Upper lobe of right lung (tissue), 1 donor: ENCODE measurements at regions not wholly inside any gene's neighbourhood (a gene's known extent, or its start where the extent isn't known, plus 50 kb on each side); places are given as distances from the start of the nearest gene placed in this dataset.

ENCODE experiments used
- ATAC-seq: fragments of 200-7000 bp; cut with Tn5 transposase; one replicate; pipeline ENCODE4 v1.9.1; 2020; ENCODE audit warnings: mild to moderate bottlenecking, moderate library complexity
- DNase-seq: peaks from one replicate; pipeline ENCODE4 v3.0.0-alpha.2; 2020
- H3K27ac ChIP-seq: fragments of 200-600 bp; one replicate; pipeline ENCODE4 v1.8.0; 2022
- H3K27me3 ChIP-seq: fragments of 200-600 bp; one replicate; pipeline ENCODE4 v1.8.0; 2022; ENCODE audit warnings: mild to moderate bottlenecking
- H3K36me3 ChIP-seq: fragments of 200-600 bp; one replicate; pipeline ENCODE4 v1.8.0; 2022
- H3K4me1 ChIP-seq: fragments of 200-600 bp; one replicate; pipeline ENCODE4 v1.8.0; 2022
- H3K4me3 ChIP-seq: fragments of 200-600 bp; one replicate; pipeline ENCODE4 v1.8.0; 2022; ENCODE audit warnings: mild to moderate bottlenecking
- H3K9me3 ChIP-seq: fragments of 200-600 bp; one replicate; pipeline ENCODE4 v1.8.0; 2022
- intact Hi-C: fragments of 100-400 bp; cut with DNase I; formaldehyde crosslinking; loops from one replicate; pipeline ENCODE4 v1.11.0; 2022
- TF ChIP-seq, protein P1 (sequence below): fragments of 200-600 bp; IDR thresholded peaks from one replicate; pipeline ENCODE4 v1.8.0; 2022; ENCODE audit warnings: antibody characterized with exemption
- donor health status: DM: no; HTN: yes; CAD: no; lungs with severe emphysema.

DNA sequence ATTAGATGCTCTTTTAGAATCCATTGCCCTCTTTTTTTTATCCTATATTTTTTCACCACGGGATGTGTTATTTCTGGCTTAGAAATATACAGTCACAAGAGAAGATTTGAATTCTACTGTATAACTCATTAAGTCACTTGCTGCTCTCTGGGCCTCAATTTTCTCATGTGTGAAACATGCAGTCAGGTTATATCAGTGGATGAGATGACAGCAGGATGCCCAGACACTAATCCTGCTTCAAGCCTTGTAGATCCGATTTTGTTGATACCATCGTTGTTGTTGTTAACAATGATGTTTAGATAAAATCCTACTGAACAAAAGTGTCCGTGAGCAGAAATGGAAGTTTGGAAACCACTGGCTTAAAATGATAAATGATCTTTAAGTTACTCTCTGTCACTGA lies 421.9 kb upstream of the DMAC1 start:
- Histone ChIP-seq H3K4me1 (no peaks in the 10 kb centered on the region), H3K36me3 (no peaks in the 10 kb centered on the region), H3K27ac (no peak overlapping the region), H3K27me3 (no peaks in the 10 kb centered on the region), H3K9me3 (no peaks in the 10 kb centered on the region), H3K4me3 (no peak overlapping the region)
- intact Hi-C loops: no loop called here
- DNase-seq: no peak
- no peak for ATAC-seq
- TF ChIP-seq, protein P1, sequence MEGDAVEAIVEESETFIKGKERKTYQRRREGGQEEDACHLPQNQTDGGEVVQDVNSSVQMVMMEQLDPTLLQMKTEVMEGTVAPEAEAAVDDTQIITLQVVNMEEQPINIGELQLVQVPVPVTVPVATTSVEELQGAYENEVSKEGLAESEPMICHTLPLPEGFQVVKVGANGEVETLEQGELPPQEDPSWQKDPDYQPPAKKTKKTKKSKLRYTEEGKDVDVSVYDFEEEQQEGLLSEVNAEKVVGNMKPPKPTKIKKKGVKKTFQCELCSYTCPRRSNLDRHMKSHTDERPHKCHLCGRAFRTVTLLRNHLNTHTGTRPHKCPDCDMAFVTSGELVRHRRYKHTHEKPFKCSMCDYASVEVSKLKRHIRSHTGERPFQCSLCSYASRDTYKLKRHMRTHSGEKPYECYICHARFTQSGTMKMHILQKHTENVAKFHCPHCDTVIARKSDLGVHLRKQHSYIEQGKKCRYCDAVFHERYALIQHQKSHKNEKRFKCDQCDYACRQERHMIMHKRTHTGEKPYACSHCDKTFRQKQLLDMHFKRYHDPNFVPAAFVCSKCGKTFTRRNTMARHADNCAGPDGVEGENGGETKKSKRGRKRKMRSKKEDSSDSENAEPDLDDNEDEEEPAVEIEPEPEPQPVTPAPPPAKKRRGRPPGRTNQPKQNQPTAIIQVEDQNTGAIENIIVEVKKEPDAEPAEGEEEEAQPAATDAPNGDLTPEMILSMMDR: no peak

DNA sequence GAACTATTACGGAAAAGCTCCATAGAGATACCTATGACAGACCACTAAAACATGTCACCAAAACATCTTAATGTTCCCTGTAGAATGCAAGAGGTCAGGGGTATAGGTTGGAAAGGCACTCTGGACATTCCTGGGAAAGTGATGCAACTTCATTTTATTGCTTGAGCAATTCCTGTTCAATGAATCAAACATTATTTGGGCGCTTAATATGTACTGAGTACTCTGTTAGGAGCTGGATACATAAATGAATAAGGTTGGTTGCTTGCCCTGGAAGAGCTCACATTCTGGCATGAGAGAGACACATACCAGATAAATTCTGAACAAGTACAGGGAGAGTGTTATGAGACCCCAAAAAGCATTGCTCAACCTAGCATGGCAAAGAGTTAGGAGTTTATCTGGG lies 408.9 kb upstream of the DMAC1 start:
- TF ChIP-seq, protein P1: no peak
- no peak for DNase-seq
- H3K27ac ChIP-seq: no peak overlapping the region
- no peaks in the 10 kb centered on the region for H3K9me3 ChIP-seq
- no peak for ATAC-seq
- H3K27me3 ChIP-seq: no peaks in the 10 kb centered on the region
- no peak overlapping the region for H3K4me3 ChIP-seq
- no peaks in the 10 kb centered on the region for H3K36me3 ChIP-seq
- H3K4me1 ChIP-seq: no peaks in the 10 kb centered on the region
- intact Hi-C loops: no loop called here

DNA sequence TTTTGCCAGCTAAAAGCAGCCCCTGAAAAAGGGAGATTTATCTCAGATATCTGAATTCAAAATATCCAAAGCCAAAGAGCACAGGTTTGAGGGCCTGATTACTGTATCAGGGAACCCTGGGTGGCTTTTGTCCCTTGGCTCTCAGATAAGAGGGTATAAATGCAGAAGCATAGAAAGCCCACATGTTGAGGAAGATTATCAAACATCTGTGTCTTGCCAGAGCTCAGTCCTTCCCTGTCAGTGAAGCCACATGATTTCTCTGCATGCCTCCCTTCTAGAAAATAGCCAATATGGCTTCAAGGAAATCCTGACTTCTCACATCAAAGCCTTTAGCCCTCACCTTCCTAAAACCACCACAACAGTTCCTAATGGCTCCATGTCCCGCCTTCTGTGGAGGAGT lies 408.0 kb upstream of the DMAC1 start:
- H3K36me3 ChIP-seq: no peaks in the 10 kb centered on the region
- intact Hi-C loops: no loop called here
- TF ChIP-seq, protein P1: no peak
- no peak for ATAC-seq
- no peak for DNase-seq
- H3K27ac ChIP-seq: no peak overlapping the region
- H3K9me3 ChIP-seq: no peaks in the 10 kb centered on the region
- no peaks in the 10 kb centered on the region for H3K27me3 ChIP-seq
- no peak overlapping the region for H3K4me3 ChIP-seq
- no peaks in the 10 kb centered on the region for H3K4me1 ChIP-seq

DNA sequence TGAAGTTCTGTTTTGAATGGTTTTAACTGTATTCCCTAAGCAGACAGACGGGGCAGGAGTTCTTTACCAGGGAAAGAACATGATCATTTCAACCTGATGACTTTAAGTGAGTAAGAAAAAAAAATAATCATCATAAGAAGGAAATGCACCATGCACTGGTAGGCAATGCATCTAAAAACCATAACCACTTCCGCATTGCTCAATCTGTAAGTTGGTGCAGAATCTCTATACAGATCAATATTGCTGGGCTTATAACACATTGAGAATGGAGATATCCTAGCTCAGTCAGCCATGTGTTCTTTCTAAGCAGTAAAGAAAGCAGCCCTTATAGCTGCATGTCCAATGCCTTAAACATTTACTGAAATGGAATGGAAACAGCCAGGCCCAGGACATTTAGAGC lies 407.1 kb upstream of the DMAC1 start:
- H3K36me3 ChIP-seq: no peaks in the 10 kb centered on the region
- no peak for ATAC-seq
- intact Hi-C loops: no loop called here
- no peak overlapping the region for H3K27ac ChIP-seq
- TF ChIP-seq, protein P1: no peak
- H3K27me3 ChIP-seq: no peaks in the 10 kb centered on the region
- no peak for DNase-seq
- H3K4me1 ChIP-seq: no peaks in the 10 kb centered on the region
- no peaks in the 10 kb centered on the region for H3K9me3 ChIP-seq
- H3K4me3 ChIP-seq: no peak overlapping the region

DNA sequence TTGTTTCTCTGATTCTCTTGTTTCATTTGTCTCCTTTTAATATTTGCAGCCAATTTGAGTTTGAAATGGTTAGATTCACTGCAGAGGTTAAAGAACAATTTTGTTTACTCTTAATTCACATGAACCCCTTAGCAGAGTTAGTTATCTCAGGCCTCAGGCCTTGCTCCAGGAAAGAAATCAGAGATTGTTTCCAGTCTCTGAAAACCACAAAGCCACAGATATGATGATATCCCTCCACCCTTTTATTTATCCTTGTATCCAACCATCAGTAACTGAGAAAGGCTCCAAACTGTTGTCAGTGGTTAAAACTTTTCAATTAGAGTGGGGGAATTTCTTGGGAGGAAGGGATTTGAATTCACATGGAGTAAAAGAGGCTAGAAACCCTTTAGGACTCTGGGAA lies 406.0 kb upstream of the DMAC1 start:
- DNase-seq: no peak
- Histone ChIP-seq H3K4me3 (no peak overlapping the region), H3K27me3 (no peaks in the 10 kb centered on the region), H3K9me3 (no peaks in the 10 kb centered on the region), H3K27ac (no peak overlapping the region), H3K4me1 (no peaks in the 10 kb centered on the region), H3K36me3 (no peaks in the 10 kb centered on the region)
- TF ChIP-seq, protein P1: no peak
- intact Hi-C loops: no loop called here
- ATAC-seq: no peak

DNA sequence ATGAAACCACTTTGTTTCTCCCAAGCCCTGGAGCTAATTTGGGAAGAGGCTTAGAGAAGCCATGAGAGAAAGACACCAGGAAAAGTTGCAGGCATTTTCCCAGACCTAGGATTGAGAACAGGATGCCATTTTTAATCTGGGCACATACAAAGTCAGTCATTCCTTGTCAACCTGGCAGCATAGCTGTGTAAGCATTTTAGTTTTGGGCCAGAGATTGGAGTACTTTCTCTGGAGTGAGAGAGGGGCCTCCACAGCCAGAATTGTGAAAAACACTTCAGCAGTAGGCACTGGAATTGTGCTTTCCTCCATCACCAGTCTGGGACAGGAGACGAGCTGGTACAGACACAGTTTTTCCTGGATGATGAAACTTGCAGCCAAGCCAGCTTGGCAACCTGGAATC lies 390.3 kb upstream of the DMAC1 start:
- intact Hi-C loops: no loop called here
- ATAC-seq: no peak

More for the DNA sequence above, 390.3 kb upstream of the DMAC1 start:
- Histone ChIP-seq H3K27ac (no peak overlapping the region), H3K9me3 (peaks cover 4% of the 10 kb centered on the region), H3K4me3 (no peak overlapping the region), H3K27me3 (no peaks in the 10 kb centered on the region), H3K4me1 (no peaks in the 10 kb centered on the region), H3K36me3 (no peaks in the 10 kb centered on the region)
- TF ChIP-seq, protein P1: no peak
- DNase-seq: no peak
